Esophagus muscularis mucosa (tissue), 4 donors: ENCODE measurements at regions not wholly inside any gene's neighbourhood (a gene's known extent, or its start where the extent isn't known, plus 50 kb on each side); places are given as distances from the start of the nearest gene placed in this dataset.

Source experiments
- CTCF ChIP-seq, 3 experiments: fragments of 200-600 bp in 2 of 3; fragments of 450-650 bp in 1 of 3; sonication (generic) in 2 of 3; IDR thresholded peaks; one replicate each; pipeline ENCODE4 v1.5.1; 2017 to 2019; ENCODE audit warnings: antibody characterized with exemption in 3 of 3, mild to moderate bottlenecking in 2 of 3, moderate library complexity in 1 of 3
- EP300 ChIP-seq: sonication (generic); formaldehyde crosslinking; IDR thresholded peaks from one replicate; pipeline ENCODE4 v1.6.1; 2017; ENCODE audit warnings: antibody characterized with exemption
- POLR2A ChIP-seq: fragments of 450-650 bp; IDR thresholded peaks from one replicate; pipeline ENCODE4 v1.6.1; 2017; ENCODE audit warnings: antibody characterized with exemption, moderate library complexity, mild to moderate bottlenecking, low read depth
- POLR2AphosphoS5 ChIP-seq, 2 donors: sonication (generic); formaldehyde crosslinking; IDR thresholded peaks; one replicate each; pipeline ENCODE4 v1.6.1; 2017; ENCODE audit warnings: antibody characterized with exemption in 2 of 2

GRCh38 chr12:30416631-30417030 is 279.0 kb downstream of the IPO8 start:
- TF ChIP-seq EP300 (no peak), CTCF (IDR thresholded peaks at IDR 0.05) (no peak), POLR2A (no peak), POLR2AphosphoS5 (IDR thresholded peaks at IDR 0.05) (no peak)
